Bronchial epithelial cell (primary cell): ENCODE measurements at regions not wholly inside any gene's neighbourhood (a gene's known extent, or its start where the extent isn't known, plus 50 kb on each side); places are given as distances from the start of the nearest gene placed in this dataset.

Experiments used
- DNase-seq: peaks from one replicate; pipeline ENCODE4 v3.0.0-alpha.2; 2010; ENCODE audit warnings: low read depth
- FAIRE-seq: peaks from 2 replicates; lab custom pipeline; 2011; peaks lifted over from hg19 to GRCh38; lab: Jason Lieb, UNC
- H3K27me3 ChIP-seq: 2 replicates; pipeline ENCODE4 v1.5.1; 2011; ENCODE audit warnings: low read length; ENCODE audit not compliant: control insufficient read depth, insufficient read depth
- H3K36me3 ChIP-seq: 2 replicates; pipeline ENCODE4 v1.5.1; 2011; ENCODE audit warnings: low read length; ENCODE audit not compliant: control insufficient read depth, insufficient read depth
- H3K4me3 ChIP-seq: 2 replicates; pipeline ENCODE4 v1.5.1; 2011; ENCODE audit warnings: mild to moderate bottlenecking, low read depth, low read length, control low read depth
- TF ChIP-seq, protein P1 (sequence below): IDR thresholded peaks from 2 replicates; pipeline ENCODE4 v1.5.1; 2011; ENCODE audit warnings: mild to moderate bottlenecking, moderate library complexity, low read length, control low read depth, inconsistent platforms; ENCODE audit not compliant: insufficient read depth, severe bottlenecking

DNA sequence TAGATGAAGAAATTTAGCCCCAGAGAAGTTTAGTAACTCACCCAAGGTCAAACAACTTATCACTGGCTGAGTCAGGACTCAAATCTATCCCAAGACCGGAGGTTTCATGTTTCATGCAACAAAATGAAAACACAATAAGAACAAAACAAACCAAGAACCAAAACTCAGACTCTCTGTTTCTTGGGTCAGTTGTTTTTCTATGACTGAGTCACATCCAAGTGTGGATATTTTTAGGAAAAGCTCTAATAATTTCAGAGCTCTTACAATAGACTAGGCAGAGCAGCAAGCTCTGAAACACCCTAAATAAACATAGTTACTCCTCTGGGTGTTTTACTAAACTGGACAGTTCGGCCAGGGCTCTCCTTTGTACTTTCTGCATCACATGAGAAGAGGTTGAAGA is 87.6 kb upstream of the PRB2 start:
- TF ChIP-seq, protein P1, sequence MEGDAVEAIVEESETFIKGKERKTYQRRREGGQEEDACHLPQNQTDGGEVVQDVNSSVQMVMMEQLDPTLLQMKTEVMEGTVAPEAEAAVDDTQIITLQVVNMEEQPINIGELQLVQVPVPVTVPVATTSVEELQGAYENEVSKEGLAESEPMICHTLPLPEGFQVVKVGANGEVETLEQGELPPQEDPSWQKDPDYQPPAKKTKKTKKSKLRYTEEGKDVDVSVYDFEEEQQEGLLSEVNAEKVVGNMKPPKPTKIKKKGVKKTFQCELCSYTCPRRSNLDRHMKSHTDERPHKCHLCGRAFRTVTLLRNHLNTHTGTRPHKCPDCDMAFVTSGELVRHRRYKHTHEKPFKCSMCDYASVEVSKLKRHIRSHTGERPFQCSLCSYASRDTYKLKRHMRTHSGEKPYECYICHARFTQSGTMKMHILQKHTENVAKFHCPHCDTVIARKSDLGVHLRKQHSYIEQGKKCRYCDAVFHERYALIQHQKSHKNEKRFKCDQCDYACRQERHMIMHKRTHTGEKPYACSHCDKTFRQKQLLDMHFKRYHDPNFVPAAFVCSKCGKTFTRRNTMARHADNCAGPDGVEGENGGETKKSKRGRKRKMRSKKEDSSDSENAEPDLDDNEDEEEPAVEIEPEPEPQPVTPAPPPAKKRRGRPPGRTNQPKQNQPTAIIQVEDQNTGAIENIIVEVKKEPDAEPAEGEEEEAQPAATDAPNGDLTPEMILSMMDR = no peak
- no peak for FAIRE-seq
- H3K36me3 ChIP-seq = no peaks in the 10 kb centered on the region
- H3K27me3 ChIP-seq = no peaks in the 10 kb centered on the region
- H3K4me3 ChIP-seq = no peak overlapping the region
- peak; percentile 68 for DNase-seq

DNA sequence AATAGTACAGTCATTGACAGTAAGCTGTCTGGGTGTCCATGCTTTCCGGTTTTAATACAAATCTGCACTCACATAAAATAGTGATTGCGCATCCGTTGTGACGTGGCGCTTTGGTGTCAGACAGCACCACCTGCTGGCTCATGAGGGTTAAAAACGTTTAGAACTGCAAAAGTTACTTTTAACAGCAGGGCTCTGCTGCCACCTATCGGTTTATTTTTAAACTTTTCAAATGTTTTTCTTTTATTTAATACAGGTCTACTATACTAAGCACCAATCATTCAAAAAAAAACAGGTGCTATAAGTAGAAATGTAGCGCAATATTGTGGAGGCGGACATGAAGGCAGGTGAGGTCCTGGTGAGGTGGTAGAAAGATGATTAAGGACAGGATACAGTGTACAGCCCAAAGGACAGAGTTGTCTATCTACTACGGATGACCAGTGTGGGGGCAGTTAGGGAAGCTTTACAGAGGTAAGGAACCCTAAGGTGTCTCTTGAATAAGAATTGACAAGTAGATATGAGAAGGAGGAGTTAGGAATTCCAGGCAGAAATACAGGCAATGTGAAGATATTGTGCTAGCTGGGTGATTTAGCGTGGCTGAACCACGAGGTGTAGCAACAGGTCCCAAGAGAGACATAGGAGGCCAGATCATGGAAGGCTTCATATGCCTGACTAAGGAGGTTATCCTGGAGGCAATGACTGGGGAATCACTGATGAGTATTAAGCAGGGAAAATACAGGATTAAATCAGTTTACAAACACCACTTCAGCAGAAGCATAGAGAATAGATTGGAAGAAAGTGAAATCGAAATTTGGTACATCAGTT is 91.5 kb upstream of the PRB2 start:
- Histone ChIP-seq H3K4me3 (no peak overlapping the region), H3K36me3 (no peaks in the 10 kb centered on the region), H3K27me3 (no peaks in the 10 kb centered on the region)
- FAIRE-seq (no peak), DNase-seq (peak; percentile 77)
- TF ChIP-seq, protein P1 = peak; percentile 82

DNA sequence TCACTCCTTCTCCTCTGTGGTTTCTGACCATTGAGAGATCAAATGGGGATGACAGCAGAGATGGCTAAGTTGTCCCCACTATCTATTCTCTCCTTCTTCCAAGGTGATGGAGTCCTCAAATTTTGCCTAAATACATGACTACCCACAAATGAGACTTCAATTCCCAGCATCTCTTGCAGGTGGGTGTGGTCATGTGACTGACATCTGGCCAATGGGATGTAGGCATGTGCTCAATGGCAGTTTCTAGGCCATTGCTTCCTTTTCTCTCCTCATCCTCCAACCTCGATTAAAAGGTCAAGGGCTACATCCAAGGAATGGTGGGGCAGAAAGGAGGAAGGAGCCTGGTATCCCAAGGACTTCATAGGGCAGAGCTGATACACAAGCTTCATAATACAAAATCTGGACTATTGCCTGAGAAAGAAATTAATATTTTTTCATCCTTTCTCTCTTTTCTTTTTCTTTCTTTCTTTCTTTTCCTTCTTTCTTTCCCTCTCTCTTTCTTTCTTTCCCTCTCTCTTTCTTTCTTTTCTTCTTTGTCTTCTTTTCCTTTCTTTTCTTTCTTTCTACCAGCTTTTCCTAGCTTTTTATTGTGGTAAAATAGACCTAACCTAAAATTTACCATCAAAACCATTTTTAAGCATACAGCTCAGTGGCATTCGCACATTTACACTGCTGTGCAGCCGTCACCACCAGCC is 100.9 kb upstream of the PRB2 start:
- Histone ChIP-seq H3K4me3 (no peak overlapping the region), H3K36me3 (no peaks in the 10 kb centered on the region), H3K27me3 (no peaks in the 10 kb centered on the region)
- FAIRE-seq (no peak), DNase-seq (no peak)
- TF ChIP-seq, protein P1 = no peak

DNA sequence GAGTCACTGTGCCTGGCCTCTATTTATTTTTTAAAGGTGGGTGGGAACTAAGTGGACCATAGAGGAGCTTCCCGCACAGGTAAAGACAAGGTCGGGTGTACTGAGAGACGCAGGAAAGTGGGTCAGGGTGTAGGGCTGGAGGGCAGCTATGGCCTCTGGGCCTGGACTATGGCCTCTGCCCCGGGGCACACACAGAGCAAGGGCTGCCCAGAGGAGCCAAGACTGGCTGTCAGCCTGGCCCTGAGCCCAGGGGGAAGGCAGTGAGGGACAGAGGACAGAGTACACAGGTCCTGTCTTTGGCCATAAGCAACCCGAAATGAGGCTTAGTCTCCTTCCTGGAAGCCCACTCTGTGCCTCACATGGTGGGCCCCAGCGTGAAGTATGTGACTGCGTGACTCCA is 102.1 kb upstream of the PRB2 start:
- DNase-seq = no peak
- peaks cover 2% of the 10 kb centered on the region for H3K27me3 ChIP-seq
- TF ChIP-seq, protein P1 = no peak

DNA sequence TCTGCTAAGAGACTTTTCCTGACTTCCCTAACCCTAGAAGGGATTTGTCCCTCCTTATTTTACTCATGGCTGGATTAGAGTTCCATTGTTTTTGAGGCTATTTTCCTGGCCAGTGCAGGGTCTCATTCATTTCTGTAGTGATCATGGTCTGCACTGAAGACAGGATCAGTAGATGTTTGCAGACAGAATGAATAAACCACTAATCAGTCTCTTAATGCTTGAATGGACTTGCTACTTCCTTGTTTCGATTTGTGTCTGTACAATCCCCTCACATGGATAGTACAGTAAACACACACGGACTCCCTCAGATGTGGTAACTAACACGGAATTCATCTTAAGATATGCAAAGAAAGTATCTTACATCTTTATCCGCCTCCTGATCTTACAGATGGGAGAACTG is 102.6 kb upstream of the PRB2 start:
- TF ChIP-seq, protein P1 = no peak
- Histone ChIP-seq H3K27me3 (peaks cover 2% of the 10 kb centered on the region), H3K36me3 (no peaks in the 10 kb centered on the region), H3K4me3 (no peak overlapping the region)
- FAIRE-seq (no peak), DNase-seq (no peak)

More for the DNA sequence above, 102.1 kb upstream of the PRB2 start:
- Histone ChIP-seq H3K36me3 (no peaks in the 10 kb centered on the region), H3K4me3 (no peak overlapping the region)
- no peak for FAIRE-seq
